ENCODE measurements at regions not wholly inside any gene's neighbourhood (a gene's known extent, or its start where the extent isn't known, plus 50 kb on each side); places are given as distances from the start of the nearest gene placed in this dataset.

DNA sequence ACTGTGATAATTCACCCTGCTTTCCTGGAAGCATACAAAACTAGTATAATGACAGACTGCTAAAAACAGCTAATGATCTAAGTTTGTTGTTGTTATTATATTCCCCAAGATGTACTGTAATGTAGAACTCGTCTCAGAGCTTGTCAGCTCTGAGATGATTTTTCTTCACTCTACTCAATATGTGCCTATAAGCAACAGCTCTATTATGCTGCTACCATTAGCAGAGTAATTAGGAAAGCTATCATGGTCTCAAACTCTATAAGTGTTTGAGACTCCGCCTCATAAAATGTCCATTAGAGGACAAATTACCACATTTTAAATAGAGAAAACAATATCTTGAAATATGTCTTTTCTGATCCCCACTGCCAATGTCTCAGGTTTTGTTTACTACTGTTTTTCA lies 476.5 kb upstream of the PCDH15 start:
- TF ChIP-seq, protein P1, sequence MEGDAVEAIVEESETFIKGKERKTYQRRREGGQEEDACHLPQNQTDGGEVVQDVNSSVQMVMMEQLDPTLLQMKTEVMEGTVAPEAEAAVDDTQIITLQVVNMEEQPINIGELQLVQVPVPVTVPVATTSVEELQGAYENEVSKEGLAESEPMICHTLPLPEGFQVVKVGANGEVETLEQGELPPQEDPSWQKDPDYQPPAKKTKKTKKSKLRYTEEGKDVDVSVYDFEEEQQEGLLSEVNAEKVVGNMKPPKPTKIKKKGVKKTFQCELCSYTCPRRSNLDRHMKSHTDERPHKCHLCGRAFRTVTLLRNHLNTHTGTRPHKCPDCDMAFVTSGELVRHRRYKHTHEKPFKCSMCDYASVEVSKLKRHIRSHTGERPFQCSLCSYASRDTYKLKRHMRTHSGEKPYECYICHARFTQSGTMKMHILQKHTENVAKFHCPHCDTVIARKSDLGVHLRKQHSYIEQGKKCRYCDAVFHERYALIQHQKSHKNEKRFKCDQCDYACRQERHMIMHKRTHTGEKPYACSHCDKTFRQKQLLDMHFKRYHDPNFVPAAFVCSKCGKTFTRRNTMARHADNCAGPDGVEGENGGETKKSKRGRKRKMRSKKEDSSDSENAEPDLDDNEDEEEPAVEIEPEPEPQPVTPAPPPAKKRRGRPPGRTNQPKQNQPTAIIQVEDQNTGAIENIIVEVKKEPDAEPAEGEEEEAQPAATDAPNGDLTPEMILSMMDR (IDR thresholded peaks at IDR 0.05), result no peak
- TF ChIP-seq POLR2A (IDR thresholded peaks at IDR 0.05; ENCODE audit: low read depth), result no peak
